T-cell (primary cell): ENCODE measurements at regions not wholly inside any gene's neighbourhood (a gene's known extent, or its start where the extent isn't known, plus 50 kb on each side); places are given as distances from the start of the nearest gene placed in this dataset.

Experiments
- ATAC-seq, 4 experiments: fragments of 200-7000 bp in 3 of 4; fragments of 150-1000 bp in 1 of 4; cut with Tn5 transposase; replicated peaks in 1 of 4; 1 replicate in 3 of 4; 2 replicates in 1 of 4; pipeline ENCODE4 v1.10.0; 2021; ENCODE audit warnings: moderate library complexity in 3 of 4, mild to moderate bottlenecking in 2 of 4, moderate number of reproducible peaks in 1 of 4
- CTCF ChIA-PET, 2 donors: fragments of 300-600 bp; sonication (Branson Sonifier 250); formaldehyde crosslinking; loops; one replicate each; lab custom pipeline; 2022; ENCODE audit warnings: antibody characterized with exemption in 2 of 2; lab: Charles Lee
- POLR2A ChIA-PET, 2 donors: fragments of 300-600 bp; sonication (Branson Sonifier 250); formaldehyde crosslinking; loops; one replicate each; lab custom pipeline; 2022; ENCODE audit warnings: antibody characterized with exemption in 2 of 2; lab: Charles Lee
- DNase-seq, 35 experiments: peaks; one replicate each; pipeline versions ENCODE4 v3.0.0 to v3.0.0-alpha.2; 2013 to 2023
- H3K27ac ChIP-seq: one replicate; pipeline ENCODE4 v1.5.1; 2013; ENCODE audit warnings: low read length
- H3K27me3 ChIP-seq, 2 experiments: replicated peaks in 1 of 2; 1 replicate in 1 of 2; 2 replicates in 1 of 2; pipeline versions ENCODE4 v1.6.1 to v1.7.0; 2013; ENCODE audit warnings: low read length in 1 of 2, mixed read lengths in 1 of 2; ENCODE audit not compliant: control insufficient read depth in 2 of 2, insufficient read depth in 2 of 2; ENCODE audit errors: extremely low read depth in 1 of 2
- H3K36me3 ChIP-seq, 2 donors: 1 replicate in 1 of 2; 2 replicates in 1 of 2; pipeline versions ENCODE4 v1.6.1 to v1.7.0; 2013; ENCODE audit warnings: low read length in 1 of 2; ENCODE audit not compliant: control insufficient read depth in 2 of 2, insufficient read depth in 1 of 2; ENCODE audit errors: extremely low read depth in 1 of 2
- H3K4me1 ChIP-seq, 2 experiments: 1 replicate in 1 of 2; 2 replicates in 1 of 2; pipeline versions ENCODE4 v1.6.1 to v1.7.0; 2013; ENCODE audit warnings: low read length in 2 of 2, mixed read lengths in 1 of 2; ENCODE audit not compliant: insufficient read depth in 2 of 2, control insufficient read depth in 1 of 2; ENCODE audit errors: extremely low read depth in 1 of 2
- H3K4me3 ChIP-seq, 2 donors: 1 replicate in 1 of 2; 2 replicates in 1 of 2; pipeline versions ENCODE4 v1.5.1 to v1.7.0; 2013; ENCODE audit warnings: mild to moderate bottlenecking in 2 of 2, low read length in 1 of 2, moderate library complexity in 1 of 2; ENCODE audit not compliant: control insufficient read depth in 1 of 2; ENCODE audit errors: extremely low read depth in 1 of 2
- H3K9me3 ChIP-seq: 2 replicates; pipeline ENCODE4 v1.7.0; 2013
- H3K27ac Mint-ChIP-seq, 2 donors: one replicate each; pipeline ENCODE4 v1.8.0; 2020 to 2021; ENCODE audit warnings: mild to moderate bottlenecking in 2 of 2, mixed read lengths in 2 of 2
- H3K27me3 Mint-ChIP-seq, 2 donors: one replicate each; pipeline ENCODE4 v1.8.0; 2021 to 2022; ENCODE audit warnings: mixed read lengths in 2 of 2
- H3K36me3 Mint-ChIP-seq: one replicate; pipeline ENCODE4 v1.8.0; 2021; ENCODE audit warnings: mixed read lengths
- H3K4me1 Mint-ChIP-seq, 3 donors: one replicate each; pipeline ENCODE4 v1.8.0; 2020 to 2022; ENCODE audit warnings: mixed read lengths in 3 of 3, mild to moderate bottlenecking in 1 of 3
- H3K4me3 Mint-ChIP-seq, 3 donors: one replicate each; pipeline ENCODE4 v1.8.0; 2020 to 2022; ENCODE audit warnings: mild to moderate bottlenecking in 3 of 3, mixed read lengths in 3 of 3, moderate library complexity in 3 of 3
- H3K9me3 Mint-ChIP-seq, 3 donors: one replicate each; pipeline ENCODE4 v1.8.0; 2020 to 2022; ENCODE audit warnings: mixed read lengths in 3 of 3
- WGBS: methylation state at CpG from one replicate; pipeline ENCODE4 v1.1.5; 2013; ENCODE audit warnings: missing lambda C conversion rate; ENCODE audit not compliant: insufficient coverage; 5-methylcytosine and 5-hydroxymethylcytosine counted together

- Mint-ChIP-seq H3K27me3 (no peaks in the 10 kb centered on the region), H3K9me3 (peaks cover 0 to 11% (median 8%) of the 10 kb centered on the region in 3 donors), H3K4me1 (no peaks in the 10 kb centered on the region), H3K27ac (no peak overlapping the region), H3K36me3 (no peaks in the 10 kb centered on the region), H3K4me3 (no peak overlapping the region)
- ChIA-PET POLR2A (no interaction called here), CTCF (no interaction called here)
- no peaks in the 10 kb centered on the region for H3K9me3 ChIP-seq
- no peak for ATAC-seq
- no peak overlapping the region for H3K27ac ChIP-seq
- H3K4me1 ChIP-seq = no peaks in the 10 kb centered on the region
- DNase-seq = no peak
- WGBS = 23% methylated on average over 1 of the region's 4 CpGs
- H3K36me3 ChIP-seq = no peaks in the 10 kb centered on the region
- H3K27me3 ChIP-seq = no peaks in the 10 kb centered on the region
- no peak overlapping the region for H3K4me3 ChIP-seq
These were observed 308.7 kb upstream of the N4BP1 start for GRCh38 chr16:48918520-48919258.

GRCh38 chr16:48916566-48916965 is 306.6 kb upstream of the N4BP1 start:
- Histone ChIP-seq H3K4me3 (no peak overlapping the region), H3K4me1 (no peaks in the 10 kb centered on the region), H3K9me3 (no peaks in the 10 kb centered on the region), H3K27ac (no peak overlapping the region), H3K36me3 (no peaks in the 10 kb centered on the region), H3K27me3 (no peaks in the 10 kb centered on the region)
- H3K4me1 Mint-ChIP-seq = no peaks in the 10 kb centered on the region
- H3K9me3 Mint-ChIP-seq = peaks cover 0 to 12% (median 11%) of the 10 kb centered on the region in 3 donors
- DNase-seq (no peak), ATAC-seq (no peak)
- no peaks in the 10 kb centered on the region for H3K36me3 Mint-ChIP-seq
- no peak overlapping the region for H3K27ac Mint-ChIP-seq
- H3K4me3 Mint-ChIP-seq = no peak overlapping the region
- ChIA-PET POLR2A (no interaction called here), CTCF (no interaction called here)
- H3K27me3 Mint-ChIP-seq = no peaks in the 10 kb centered on the region
- WGBS = no CpG with 5 or more reads among the region's 1 CpG

GRCh38 chr16:48914070-48914469 is 304.1 kb upstream of the N4BP1 start:
- H3K27me3 Mint-ChIP-seq = no peaks in the 10 kb centered on the region
- H3K4me3 Mint-ChIP-seq = no peak overlapping the region
- H3K9me3 Mint-ChIP-seq = peaks cover 0 to 12% (median 11%) of the 10 kb centered on the region in 3 donors
- no peak for ATAC-seq
- H3K4me3 ChIP-seq = no peak overlapping the region
- H3K36me3 Mint-ChIP-seq = no peaks in the 10 kb centered on the region
- no peak overlapping the region for H3K27ac ChIP-seq
- no peaks in the 10 kb centered on the region for H3K27me3 ChIP-seq
- H3K4me1 Mint-ChIP-seq = no peaks in the 10 kb centered on the region
- H3K36me3 ChIP-seq = no peaks in the 10 kb centered on the region
- POLR2A ChIA-PET = no interaction called here
- no peaks in the 10 kb centered on the region for H3K4me1 ChIP-seq
- H3K9me3 ChIP-seq = no peaks in the 10 kb centered on the region
- no peak overlapping the region for H3K27ac Mint-ChIP-seq
- CTCF ChIA-PET = no interaction called here
- WGBS = no CpG with 5 or more reads among the region's 3 CpGs
- DNase-seq = no peak

- POLR2A ChIA-PET = no interaction called here
- H3K4me3 Mint-ChIP-seq = no peak overlapping the region
- Histone ChIP-seq H3K36me3 (no peaks in the 10 kb centered on the region), H3K4me1 (no peaks in the 10 kb centered on the region), H3K9me3 (no peaks in the 10 kb centered on the region), H3K27ac (no peak overlapping the region), H3K27me3 (no peaks in the 10 kb centered on the region), H3K4me3 (no peak overlapping the region)
- CTCF ChIA-PET = no interaction called here
- H3K27ac Mint-ChIP-seq = no peak overlapping the region
- DNase-seq = no peak
- 84% methylated on average over 3 of the region's 4 CpGs for WGBS
- no peaks in the 10 kb centered on the region for H3K27me3 Mint-ChIP-seq
- no peaks in the 10 kb centered on the region for H3K4me1 Mint-ChIP-seq
- ATAC-seq = no peak
- H3K9me3 Mint-ChIP-seq = peaks cover 0 to 12% (median 11%) of the 10 kb centered on the region in 3 donors
- H3K36me3 Mint-ChIP-seq = no peaks in the 10 kb centered on the region
These were observed 303.4 kb upstream of the N4BP1 start for GRCh38 chr16:48913384-48913783.

GRCh38 chr16:48912360-48912759 is 302.4 kb upstream of the N4BP1 start:
- ATAC-seq (no peak), DNase-seq (no peak)
- Histone ChIP-seq H3K9me3 (no peaks in the 10 kb centered on the region), H3K27me3 (no peaks in the 10 kb centered on the region), H3K27ac (no peak overlapping the region), H3K4me1 (no peaks in the 10 kb centered on the region), H3K36me3 (no peaks in the 10 kb centered on the region), H3K4me3 (no peak overlapping the region)
- WGBS = no CpG with 5 or more reads among the region's 3 CpGs
- no peak overlapping the region for H3K27ac Mint-ChIP-seq
- no peaks in the 10 kb centered on the region for H3K36me3 Mint-ChIP-seq
- H3K4me3 Mint-ChIP-seq = no peak overlapping the region
- peaks cover 0 to 12% (median 11%) of the 10 kb centered on the region in 3 donors for H3K9me3 Mint-ChIP-seq
- no peaks in the 10 kb centered on the region for H3K27me3 Mint-ChIP-seq
- POLR2A ChIA-PET = no interaction called here
- CTCF ChIA-PET = no interaction called here
- H3K4me1 Mint-ChIP-seq = no peaks in the 10 kb centered on the region

GRCh38 chr16:48911700-48912099 is 301.7 kb upstream of the N4BP1 start:
- Histone ChIP-seq H3K4me1 (no peaks in the 10 kb centered on the region), H3K27me3 (no peaks in the 10 kb centered on the region), H3K4me3 (no peak overlapping the region), H3K9me3 (no peaks in the 10 kb centered on the region), H3K36me3 (no peaks in the 10 kb centered on the region), H3K27ac (no peak overlapping the region)
- Mint-ChIP-seq H3K36me3 (no peaks in the 10 kb centered on the region), H3K4me1 (no peaks in the 10 kb centered on the region), H3K27me3 (no peaks in the 10 kb centered on the region), H3K9me3 (peaks cover 2 to 12% (median 11%) of the 10 kb centered on the region in 3 donors), H3K4me3 (no peak overlapping the region), H3K27ac (no peak overlapping the region)
- ATAC-seq (no peak), DNase-seq (no peak)
- CTCF ChIA-PET = no interaction called here
- no CpG with 5 or more reads among the region's 5 CpGs for WGBS
- POLR2A ChIA-PET = no interaction called here
